Right cardiac atrium (tissue), 5 donors: ENCODE measurements at regions not wholly inside any gene's neighbourhood (a gene's known extent, or its start where the extent isn't known, plus 50 kb on each side); places are given as distances from the start of the nearest gene placed in this dataset.
A peak's percentile ranks its signal among the peaks of the same experiment; 100 is the strongest.

Source experiments
- ATAC-seq, 2 donors: fragments of 200-7000 bp; cut with Tn5 transposase; one replicate each; pipeline versions ENCODE4 v1.8.0 to v1.9.1; 2020; ENCODE audit warnings: moderate library complexity in 2 of 2, mild to moderate bottlenecking in 1 of 2
- DNase-seq, 3 donors: peaks; one replicate each; pipeline ENCODE4 v3.0.0-alpha.2; 2020
- H3K27ac ChIP-seq: one replicate; pipeline ENCODE4 v1.5.1; 2013; ENCODE audit warnings: mild to moderate bottlenecking, low read length, control low read depth, moderate library complexity
- H3K27me3 ChIP-seq: one replicate; pipeline ENCODE4 v1.6.1; 2013; ENCODE audit not compliant: control insufficient read depth, insufficient read depth
- H3K4me1 ChIP-seq: one replicate; pipeline ENCODE4 v1.6.1; 2013; ENCODE audit warnings: low read length; ENCODE audit not compliant: control insufficient read depth, insufficient read depth
- H3K4me3 ChIP-seq: one replicate; pipeline ENCODE4 v1.5.1; 2013; ENCODE audit warnings: low read length, control low read depth
- H3K9me3 ChIP-seq: one replicate; pipeline ENCODE4 v1.6.1; 2013; ENCODE audit warnings: low read length; ENCODE audit not compliant: control insufficient read depth
- WGBS: extraction: QIAGEN DNeasy Blood & Tissue Kit; methylation state at CpG from one replicate; pipeline ENCODE4 v1.1.7; 2013; 5-methylcytosine and 5-hydroxymethylcytosine counted together
- intact Hi-C, 4 donors: fragments of 100-400 bp; cut with DNase I; formaldehyde crosslinking; loops; one replicate each; pipeline versions ENCODE4 v1.11.0 to v1.14.0; 2022 to 2023
- donor health status: healthy with polysubstance abuse.
- donor health status: DM: no; HTN: yes; CAD: no.
- donor health status: DM: no; HTN: no; CAD: no.
- donor health status: DM: no; HTN: yes; CAD: no; lungs with severe emphysema.
- donor health status: DM: yes; HTN: yes; CAD: no.

GRCh38 chr6:154602296-154602695 is 91.8 kb upstream of the CNKSR3 start:
- peaks cover 3% of the 10 kb centered on the region for H3K4me1 ChIP-seq
- no peaks in the 10 kb centered on the region for H3K27me3 ChIP-seq
- DNase-seq, result no peak
- H3K9me3 ChIP-seq, result no peaks in the 10 kb centered on the region
- WGBS, result 58% methylated on average over 5 of the region's 5 CpGs
- intact Hi-C loops, result no loop called here
- H3K4me3 ChIP-seq, result no peak overlapping the region
- no peak overlapping the region for H3K27ac ChIP-seq
- ATAC-seq, result no peak

- WGBS, result 58% methylated on average over 2 of the region's 2 CpGs
- Histone ChIP-seq H3K9me3 (no peaks in the 10 kb centered on the region), H3K27me3 (no peaks in the 10 kb centered on the region), H3K27ac (no peak overlapping the region), H3K4me3 (no peak overlapping the region), H3K4me1 (no peaks in the 10 kb centered on the region)
- DNase-seq (no peak), ATAC-seq (peak in 1 of 2 donors; percentile 59)
- intact Hi-C loops, result no loop called here
These were observed 92.2 kb upstream of the CNKSR3 start for GRCh38 chr6:154602708-154603107.

GRCh38 chr6:154604119-154604518 is 93.6 kb upstream of the CNKSR3 start:
- WGBS, result 83% methylated on average over 8 of the region's 8 CpGs
- no peak overlapping the region for H3K27ac ChIP-seq
- intact Hi-C loops, result no loop called here
- H3K4me3 ChIP-seq, result no peak overlapping the region
- H3K9me3 ChIP-seq, result no peaks in the 10 kb centered on the region
- ATAC-seq, result no peak
- no peaks in the 10 kb centered on the region for H3K4me1 ChIP-seq
- no peaks in the 10 kb centered on the region for H3K27me3 ChIP-seq
- DNase-seq, result no peak

GRCh38 chr6:154605178-154605881 is 94.8 kb upstream of the CNKSR3 start:
- 86% methylated on average over 8 of the region's 8 CpGs for WGBS
- Histone ChIP-seq H3K9me3 (no peaks in the 10 kb centered on the region), H3K4me1 (no peaks in the 10 kb centered on the region), H3K4me3 (no peak overlapping the region), H3K27me3 (no peaks in the 10 kb centered on the region), H3K27ac (no peak overlapping the region)
- no peak for ATAC-seq
- no peak for DNase-seq
- intact Hi-C loops, result no loop called here

- Histone ChIP-seq H3K27me3 (no peaks in the 10 kb centered on the region), H3K27ac (no peak overlapping the region), H3K9me3 (no peaks in the 10 kb centered on the region), H3K4me3 (no peak overlapping the region), H3K4me1 (no peaks in the 10 kb centered on the region)
- no peak for ATAC-seq
- no peak for DNase-seq
- intact Hi-C loops, result no loop called here
- 92% methylated on average over 7 of the region's 7 CpGs for WGBS
These were observed 95.4 kb upstream of the CNKSR3 start for GRCh38 chr6:154605882-154606370.

DNA sequence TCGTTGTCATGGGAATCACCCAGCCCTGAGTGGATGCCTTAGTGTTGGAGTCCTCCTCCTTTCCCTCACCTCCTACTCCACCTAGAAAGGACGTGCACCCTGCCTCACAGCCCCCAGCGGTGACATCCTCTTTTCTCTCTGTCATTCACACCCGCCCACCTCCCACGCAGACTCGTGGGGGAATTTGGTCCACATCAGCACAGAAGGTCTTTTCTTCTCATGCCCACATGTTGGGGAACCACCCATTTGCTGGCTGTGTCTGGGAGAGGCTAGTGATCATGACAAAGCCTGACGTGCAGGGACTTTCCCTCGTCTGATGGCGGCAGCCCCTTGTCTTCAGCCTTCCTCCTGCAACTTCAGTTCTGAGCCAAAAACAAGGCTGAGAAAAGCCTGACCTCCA is 96.0 kb upstream of the CNKSR3 start:
- H3K4me1 ChIP-seq, result no peaks in the 10 kb centered on the region
- intact Hi-C loops, result no loop called here
- ATAC-seq (no peak), DNase-seq (peak in 1 of 3 donors; percentile 18)
- no peak overlapping the region for H3K27ac ChIP-seq
- H3K9me3 ChIP-seq, result no peaks in the 10 kb centered on the region
- WGBS, result 66% methylated on average over 9 of the region's 9 CpGs
- no peaks in the 10 kb centered on the region for H3K27me3 ChIP-seq
- H3K4me3 ChIP-seq, result no peak overlapping the region

- ATAC-seq (no peak), DNase-seq (no peak)
- no peak overlapping the region for H3K27ac ChIP-seq
- no peaks in the 10 kb centered on the region for H3K27me3 ChIP-seq
- intact Hi-C loops, result no loop called here
- H3K9me3 ChIP-seq, result no peaks in the 10 kb centered on the region
- no peak overlapping the region for H3K4me3 ChIP-seq
- H3K4me1 ChIP-seq, result no peaks in the 10 kb centered on the region
- WGBS, result 63% methylated on average over 2 of the region's 2 CpGs
These were observed 96.4 kb upstream of the CNKSR3 start for GRCh38 chr6:154606860-154607259.

GRCh38 chr6:154611241-154611640 is 100.8 kb upstream of the CNKSR3 start:
- Histone ChIP-seq H3K27me3 (no peaks in the 10 kb centered on the region), H3K4me3 (no peak overlapping the region), H3K9me3 (no peaks in the 10 kb centered on the region), H3K27ac (no peak overlapping the region), H3K4me1 (no peaks in the 10 kb centered on the region)
- WGBS, result 93% methylated on average over 3 of the region's 3 CpGs
- DNase-seq, result no peak
- intact Hi-C loops, result no loop called here
- no peak for ATAC-seq

DNA sequence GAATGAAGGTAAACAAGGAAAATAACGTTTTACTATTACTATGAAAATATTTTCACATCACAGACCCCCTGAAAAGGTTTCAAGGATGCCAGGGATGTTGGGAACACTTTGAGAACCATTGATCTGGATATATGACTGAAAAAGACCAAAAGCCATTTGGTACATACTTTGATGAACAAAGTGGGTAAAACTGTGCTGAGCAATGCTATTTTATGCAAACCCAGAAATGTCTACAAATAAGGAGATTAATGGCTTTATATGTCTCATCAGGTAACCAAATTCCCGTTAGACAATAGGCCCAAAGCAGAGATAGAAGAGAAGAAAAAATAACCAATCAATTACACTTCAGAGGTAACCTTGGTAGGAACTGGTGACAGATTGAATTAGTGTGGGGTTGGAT is 101.4 kb upstream of the CNKSR3 start:
- ATAC-seq (no peak), DNase-seq (no peak)
- H3K9me3 ChIP-seq, result no peaks in the 10 kb centered on the region
- no peaks in the 10 kb centered on the region for H3K27me3 ChIP-seq
- H3K4me3 ChIP-seq, result no peak overlapping the region
- 81% methylated on average over 2 of the region's 2 CpGs for WGBS
- H3K4me1 ChIP-seq, result no peaks in the 10 kb centered on the region
- no peak overlapping the region for H3K27ac ChIP-seq
- intact Hi-C loops, result no loop called here

- WGBS, result 84% methylated on average over 8 of the region's 8 CpGs
- Histone ChIP-seq H3K9me3 (no peaks in the 10 kb centered on the region), H3K27ac (no peak overlapping the region), H3K4me1 (no peaks in the 10 kb centered on the region), H3K27me3 (no peaks in the 10 kb centered on the region), H3K4me3 (no peak overlapping the region)
- peak; percentile 39 to 58 for ATAC-seq
- no peak for DNase-seq
- intact Hi-C loops, result no loop called here
These were observed 102.7 kb upstream of the CNKSR3 start for GRCh38 chr6:154613137-154613676.

DNA sequence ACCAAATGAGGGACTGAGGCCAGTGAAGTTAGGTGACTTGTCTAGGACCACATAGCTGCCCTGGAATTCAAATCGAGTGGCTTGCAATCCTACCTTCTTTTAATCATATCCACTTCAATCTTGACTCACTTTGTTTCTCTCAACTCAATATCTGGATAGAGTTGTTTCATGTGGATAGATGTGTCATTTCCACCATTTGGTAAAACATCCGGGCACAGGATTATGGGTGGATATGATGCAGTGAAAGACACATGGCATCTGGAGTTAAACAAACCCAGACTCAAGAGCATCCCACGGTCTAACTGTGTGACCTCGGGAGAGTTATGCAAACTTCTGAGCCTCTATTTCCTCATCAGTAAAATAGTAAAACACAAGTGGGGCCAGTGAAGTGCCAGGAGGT is 103.6 kb upstream of the CNKSR3 start:
- intact Hi-C loops, result no loop called here
- 89% methylated on average over 4 of the region's 4 CpGs for WGBS
- H3K4me1 ChIP-seq, result no peaks in the 10 kb centered on the region

More for the DNA sequence above, 103.6 kb upstream of the CNKSR3 start:
- no peaks in the 10 kb centered on the region for H3K9me3 ChIP-seq
- DNase-seq, result no peak
- H3K27me3 ChIP-seq, result no peaks in the 10 kb centered on the region
- H3K27ac ChIP-seq, result no peak overlapping the region
- no peak overlapping the region for H3K4me3 ChIP-seq
- no peak for ATAC-seq
